NT2/D1 (cell line): ENCODE measurements at regions not wholly inside any gene's neighbourhood (a gene's known extent, or its start where the extent isn't known, plus 50 kb on each side); places are given as distances from the start of the nearest gene placed in this dataset.

ENCODE experiments used
- SUZ12 ChIP-seq: IDR thresholded peaks from 2 replicates; pipeline ENCODE4 v1.6.1; 2011; ENCODE audit not compliant: insufficient read length, insufficient read depth; ENCODE audit errors: extremely low read depth
- ZNF274 ChIP-seq: IDR thresholded peaks from 2 replicates; pipeline ENCODE4 v1.6.1; 2011; ENCODE audit warnings: mild to moderate bottlenecking, low read depth, low read length

DNA sequence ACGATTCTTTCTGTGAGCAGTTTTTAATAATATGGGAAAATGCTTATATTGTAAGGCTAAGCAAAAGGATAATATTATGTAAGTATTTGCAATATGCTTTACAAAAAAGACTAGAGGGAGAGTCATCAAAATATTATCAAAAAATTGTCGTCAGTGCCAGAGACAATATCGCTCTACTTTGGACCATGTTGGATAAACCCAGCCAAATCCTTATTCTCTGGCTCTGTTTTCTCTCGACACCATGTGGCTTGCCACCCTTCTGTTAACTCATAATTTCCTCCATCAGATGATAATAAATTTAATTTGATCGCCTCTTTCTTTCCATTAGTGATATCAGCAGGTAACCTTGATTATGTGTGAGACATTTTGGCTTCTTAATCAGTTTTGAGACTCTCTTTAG lies 129.9 kb downstream of the CDC42EP3 start:
- no peak for TF ChIP-seq SUZ12
- no peak for TF ChIP-seq ZNF274
